ENCODE measurements at regions not wholly inside any gene's neighbourhood (a gene's known extent, or its start where the extent isn't known, plus 50 kb on each side); places are given as distances from the start of the nearest gene placed in this dataset.

- H3K4me3 ChIP-seq = no peak overlapping the region
- no peaks in the 10 kb centered on the region for H3K36me3 ChIP-seq (ENCODE audit: control insufficient read depth in 4 of 4, insufficient read depth in 4 of 4, low read length in 4 of 4)
- no peak for TF ChIP-seq CTCF (IDR thresholded peaks at IDR 0.05; ENCODE audit: control extremely low read depth, extremely low read depth)
- DNase-seq (no peak), ATAC-seq (ENCODE audit: insufficient read depth, low FRiP score) (no peak)
- H3K9ac ChIP-seq (ENCODE audit: insufficient read depth in 1 of 2, low read length in 2 of 2) = no peak overlapping the region
- 39 to 42% methylated on average over 2 of the region's 2 CpGs for WGBS, 2 donors
- H3K27me3 ChIP-seq (ENCODE audit: control insufficient read depth in 3 of 3, insufficient read depth in 3 of 3, low read length in 2 of 3) = peaks cover 0 to 22% (median 17%) of the 10 kb centered on the region in 3 donors
- H3K4me1 ChIP-seq (ENCODE audit: control insufficient read depth in 5 of 5, insufficient read depth in 5 of 5, low read length in 5 of 5) = peaks cover 0 to 8% (median 0%) of the 10 kb centered on the region in 5 donors
- no peak overlapping the region for H3K27ac ChIP-seq (ENCODE audit: low read depth in 1 of 2, low read length in 1 of 2)
- no peaks in the 10 kb centered on the region for H3K9me3 ChIP-seq (ENCODE audit: control insufficient read depth in 4 of 4, insufficient read depth in 3 of 4, low read length in 3 of 4)
Measured at GRCh38 chr2:105177008-105177407, 64.5 kb upstream of the GPR45 start.

DNA sequence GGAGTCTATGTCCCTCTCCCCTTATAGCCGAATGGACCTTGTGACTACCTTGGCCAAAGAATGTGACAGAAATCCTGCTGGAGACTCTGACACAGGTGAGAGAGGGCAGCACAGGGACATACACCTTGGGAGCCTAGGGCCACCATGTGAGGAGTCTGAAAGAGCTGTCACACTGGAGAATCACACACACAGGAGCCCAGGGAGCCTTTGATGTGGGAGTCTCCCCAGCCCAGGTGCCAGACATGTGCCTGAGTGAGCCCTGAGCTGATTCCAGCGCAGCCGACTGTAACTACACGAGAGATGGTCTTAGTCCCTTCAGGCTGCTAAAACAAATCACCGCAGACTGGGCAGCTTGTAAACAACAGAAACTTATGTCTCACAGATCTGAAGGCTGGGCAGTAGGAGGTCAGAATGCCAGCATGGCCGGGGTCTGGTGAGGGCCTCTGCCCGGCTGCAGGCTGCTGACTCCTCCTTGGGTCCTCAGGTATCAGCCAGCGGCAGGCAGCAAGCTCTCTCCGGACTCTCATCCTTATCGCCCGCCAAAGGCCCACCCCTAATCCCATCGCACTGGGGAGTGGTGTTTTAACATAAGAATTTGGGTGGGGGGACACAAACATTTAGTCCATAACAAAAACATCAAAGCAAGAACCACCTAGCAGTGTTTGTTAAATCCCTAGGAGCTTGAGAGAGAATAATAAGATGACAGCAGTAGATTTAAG, 63.8 kb upstream of the GPR45 start:
- Histone ChIP-seq H3K36me3 (ENCODE audit: control insufficient read depth in 4 of 4, insufficient read depth in 4 of 4, low read length in 4 of 4) (no peaks in the 10 kb centered on the region), H3K9me3 (ENCODE audit: control insufficient read depth in 4 of 4, insufficient read depth in 3 of 4, low read length in 3 of 4) (no peaks in the 10 kb centered on the region), H3K9ac (ENCODE audit: insufficient read depth in 1 of 2, low read length in 2 of 2) (no peak overlapping the region), H3K27me3 (ENCODE audit: control insufficient read depth in 3 of 3, insufficient read depth in 3 of 3, low read length in 2 of 3) (peaks cover 0 to 22% (median 17%) of the 10 kb centered on the region in 3 donors), H3K4me1 (ENCODE audit: control insufficient read depth in 5 of 5, insufficient read depth in 5 of 5, low read length in 5 of 5) (peaks cover 0 to 8% (median 0%) of the 10 kb centered on the region in 5 donors), H3K27ac (ENCODE audit: low read depth in 1 of 2, low read length in 1 of 2) (no peak overlapping the region), H3K4me3 (no peak overlapping the region)
- DNase-seq (no peak), ATAC-seq (ENCODE audit: insufficient read depth, low FRiP score) (no peak)
- no peak for TF ChIP-seq CTCF (IDR thresholded peaks at IDR 0.05; ENCODE audit: control extremely low read depth, extremely low read depth)
- 64% methylated on average over 12 of the region's 12 CpGs for WGBS, 2 donors

GRCh38 chr2:105179469-105180372, 61.8 kb upstream of the GPR45 start:
- ATAC-seq (ENCODE audit: insufficient read depth, low FRiP score) = no peak
- 61 to 65% methylated on average over 15 of the region's 15 CpGs for WGBS, 2 donors
- H3K36me3 ChIP-seq (ENCODE audit: control insufficient read depth in 4 of 4, insufficient read depth in 4 of 4, low read length in 4 of 4) = no peaks in the 10 kb centered on the region
- H3K4me1 ChIP-seq (ENCODE audit: control insufficient read depth in 5 of 5, insufficient read depth in 5 of 5, low read length in 5 of 5) = peaks cover 0 to 8% (median 0%) of the 10 kb centered on the region in 5 donors
- peak; percentile 32 to 66 (median 41) for DNase-seq
- H3K9ac ChIP-seq (ENCODE audit: insufficient read depth in 1 of 2, low read length in 2 of 2) = no peak overlapping the region
- H3K27me3 ChIP-seq (ENCODE audit: control insufficient read depth in 3 of 3, insufficient read depth in 3 of 3, low read length in 2 of 3) = peaks cover 0 to 17% (median 14%) of the 10 kb centered on the region in 3 donors
- no peak for TF ChIP-seq CTCF (IDR thresholded peaks at IDR 0.05; ENCODE audit: control extremely low read depth, extremely low read depth)
- H3K4me3 ChIP-seq = no peak overlapping the region
- no peaks in the 10 kb centered on the region for H3K9me3 ChIP-seq (ENCODE audit: control insufficient read depth in 4 of 4, insufficient read depth in 3 of 4, low read length in 3 of 4)
- no peak overlapping the region for H3K27ac ChIP-seq (ENCODE audit: low read depth in 1 of 2, low read length in 1 of 2)
